ENCODE measurements at regions not wholly inside any gene's neighbourhood (a gene's known extent, or its start where the extent isn't known, plus 50 kb on each side); places are given as distances from the start of the nearest gene placed in this dataset.

DNA sequence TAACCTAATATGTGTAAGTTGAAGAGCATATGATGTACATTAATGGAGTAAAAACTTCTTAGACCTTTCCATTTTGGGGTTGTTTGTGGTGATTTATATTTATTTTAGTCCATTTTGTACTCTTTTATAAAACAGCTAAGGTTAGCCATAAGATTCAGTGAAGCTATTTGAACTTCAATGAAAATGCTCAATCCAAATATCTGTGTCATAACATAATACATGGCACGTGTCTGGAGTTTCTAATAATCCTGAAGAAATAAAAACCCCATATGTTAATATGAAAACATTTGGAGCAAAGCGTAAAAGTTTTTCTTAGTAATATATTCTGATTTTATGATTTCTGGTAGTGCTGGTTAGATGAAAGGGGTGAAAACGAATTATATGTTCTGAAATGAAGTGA is 1729.7 kb downstream of the PCDH9 start:
- Histone ChIP-seq H3K79me2 (ENCODE audit: insufficient read depth, low read length) (no peaks in the 10 kb centered on the region), H4K8ac (replicated peaks; ENCODE audit: insufficient read length, low read depth, low read length) (no peak overlapping the region), H3K23me2 (ENCODE audit: insufficient read length, low read depth, low read length, poor library complexity, severe bottlenecking) (no peaks in the 10 kb centered on the region), H3T11ph (ENCODE audit: low read length) (no peak overlapping the region), H3K14ac (ENCODE audit: insufficient read depth, low read length) (no peak overlapping the region), H4K20me1 (ENCODE audit: control insufficient read depth, insufficient read depth, insufficient read length) (no peaks in the 10 kb centered on the region), H2BK20ac (ENCODE audit: low read depth, low read length, poor library complexity, severe bottlenecking) (no peak overlapping the region), H4K91ac (ENCODE audit: insufficient read length, low read depth, low read length) (no peak overlapping the region), H3K4me1 (ENCODE audit: insufficient read depth, low read length) (no peaks in the 10 kb centered on the region), H4K5ac (ENCODE audit: insufficient read length, low read depth, low read length) (no peak overlapping the region), H2AK5ac (ENCODE audit: insufficient read length, low read length) (no peak overlapping the region), H3K4ac (ENCODE audit: low read depth, low read length) (no peak overlapping the region), H3K56ac (ENCODE audit: insufficient read length, low read depth, low read length) (no peak overlapping the region), H3K23ac (ENCODE audit: insufficient read length, low read depth, low read length) (no peak overlapping the region), H2AFZ (ENCODE audit: low read length) (no peak overlapping the region), H3K9me3 (ENCODE audit: control insufficient read depth, low read depth, low read length) (no peaks in the 10 kb centered on the region), H2BK5ac (ENCODE audit: insufficient read length, low read length) (no peak overlapping the region), H3K27me3 (ENCODE audit: insufficient read depth, low read length) (no peaks in the 10 kb centered on the region), H3K4me2 (ENCODE audit: insufficient read depth, insufficient read length, low read length) (no peak overlapping the region), H3K9ac (ENCODE audit: extremely low read depth, insufficient read length, low read length) (no peak overlapping the region), H2BK12ac (ENCODE audit: insufficient read length, low read depth, low read length) (no peak overlapping the region), H3K18ac (ENCODE audit: insufficient read length, low read depth, low read length) (no peak overlapping the region), H3K79me1 (ENCODE audit: insufficient read depth, low read depth, low read length, poor library complexity, severe bottlenecking) (no peaks in the 10 kb centered on the region), H2BK120ac (ENCODE audit: low read depth, low read length, poor library complexity, severe bottlenecking) (no peak overlapping the region), H2BK15ac (ENCODE audit: low read depth, low read length) (no peak overlapping the region), H3K27ac (ENCODE audit: insufficient read length, low read depth, low read length) (no peak overlapping the region)
- WGBS (ENCODE audit: extremely low coverage, insufficient read length, low lambda C conversion rate): 100% methylated on average over 1 of the region's 3 CpGs
- no peaks in the 10 kb centered on the region; a peak in 1 of 5 replicates for H3K9me3 Mint-ChIP-seq
- peaks cover 0 to 2% (median 0%) of the 10 kb centered on the region in 3 experiments; a peak in 1 of 7 replicates for H3K36me3 Mint-ChIP-seq (ENCODE audit: insufficient read depth in 1 of 3, low read depth in 3 of 3)
- TF ChIP-seq, protein P1, sequence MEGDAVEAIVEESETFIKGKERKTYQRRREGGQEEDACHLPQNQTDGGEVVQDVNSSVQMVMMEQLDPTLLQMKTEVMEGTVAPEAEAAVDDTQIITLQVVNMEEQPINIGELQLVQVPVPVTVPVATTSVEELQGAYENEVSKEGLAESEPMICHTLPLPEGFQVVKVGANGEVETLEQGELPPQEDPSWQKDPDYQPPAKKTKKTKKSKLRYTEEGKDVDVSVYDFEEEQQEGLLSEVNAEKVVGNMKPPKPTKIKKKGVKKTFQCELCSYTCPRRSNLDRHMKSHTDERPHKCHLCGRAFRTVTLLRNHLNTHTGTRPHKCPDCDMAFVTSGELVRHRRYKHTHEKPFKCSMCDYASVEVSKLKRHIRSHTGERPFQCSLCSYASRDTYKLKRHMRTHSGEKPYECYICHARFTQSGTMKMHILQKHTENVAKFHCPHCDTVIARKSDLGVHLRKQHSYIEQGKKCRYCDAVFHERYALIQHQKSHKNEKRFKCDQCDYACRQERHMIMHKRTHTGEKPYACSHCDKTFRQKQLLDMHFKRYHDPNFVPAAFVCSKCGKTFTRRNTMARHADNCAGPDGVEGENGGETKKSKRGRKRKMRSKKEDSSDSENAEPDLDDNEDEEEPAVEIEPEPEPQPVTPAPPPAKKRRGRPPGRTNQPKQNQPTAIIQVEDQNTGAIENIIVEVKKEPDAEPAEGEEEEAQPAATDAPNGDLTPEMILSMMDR (conservative IDR thresholded peaks at IDR 0.05): no peak
- no peak for DNase-seq
- H3K4me3 Mint-ChIP-seq: no peak overlapping the region
- H3K4me1 Mint-ChIP-seq: no peaks in the 10 kb centered on the region
- H3K27ac Mint-ChIP-seq: no peak overlapping the region
- no peaks in the 10 kb centered on the region for H3K27me3 Mint-ChIP-seq (ENCODE audit: low read depth)
